Common myeloid progenitor, CD34-positive (primary cell): ENCODE measurements at regions not wholly inside any gene's neighbourhood (a gene's known extent, or its start where the extent isn't known, plus 50 kb on each side); places are given as distances from the start of the nearest gene placed in this dataset.

Experiments used
- CTCF ChIA-PET: fragments of 350-600 bp; sonication (Branson Sonifier 250); formaldehyde crosslinking; loops from one replicate; lab custom pipeline; 2021; ENCODE audit warnings: antibody characterized with exemption; lab: Charles Lee
- POLR2A ChIA-PET: fragments of 350-600 bp; sonication (Branson Sonifier 250); formaldehyde crosslinking; loops from one replicate; lab custom pipeline; 2021; ENCODE audit warnings: antibody characterized with exemption; lab: Charles Lee
- DNase-seq, 3 donors: peaks; one replicate each; pipeline versions ENCODE4 v3.0.0 to v3.0.0-alpha.2; 2013
- H3K27ac ChIP-seq, 2 experiments: 1 replicate in 1 of 2; 2 replicates in 1 of 2; pipeline ENCODE4 v1.7.0; 2013; ENCODE audit warnings: inconsistent platforms in 2 of 2, low read length in 2 of 2, mild to moderate bottlenecking in 2 of 2, low read depth in 1 of 2, moderate library complexity in 1 of 2; ENCODE audit not compliant: severe bottlenecking in 2 of 2, insufficient read depth in 1 of 2, poor library complexity in 1 of 2
- H3K27me3 ChIP-seq, 5 experiments: replicated peaks in 2 of 5; 1 replicate in 3 of 5; 2 replicates in 2 of 5; pipeline versions ENCODE4 v1.6.1 to v1.7.0; 2013; ENCODE audit warnings: low read length in 4 of 5, mild to moderate bottlenecking in 2 of 5, moderate library complexity in 2 of 5, inconsistent platforms in 1 of 5; ENCODE audit not compliant: insufficient read depth in 5 of 5, control insufficient read depth in 4 of 5
- H3K36me3 ChIP-seq, 4 experiments: 1 replicate in 2 of 4; 2 replicates in 2 of 4; pipeline versions ENCODE4 v1.6.1 to v1.7.0; 2013; ENCODE audit warnings: low read length in 3 of 4, control low read depth in 1 of 4, mild to moderate bottlenecking in 1 of 4; ENCODE audit not compliant: control insufficient read depth in 4 of 4, insufficient read depth in 4 of 4
- H3K4me1 ChIP-seq, 4 experiments: 1 replicate in 3 of 4; 2 replicates in 1 of 4; pipeline versions ENCODE4 v1.6.1 to v1.7.1; 2013; ENCODE audit warnings: low read length in 3 of 4, mild to moderate bottlenecking in 3 of 4, control low read depth in 1 of 4, inconsistent platforms in 1 of 4, moderate library complexity in 1 of 4; ENCODE audit not compliant: control insufficient read depth in 4 of 4, insufficient read depth in 4 of 4; ENCODE audit errors: control extremely low read depth in 1 of 4
- H3K4me3 ChIP-seq, 7 experiments: 1 replicate in 4 of 7; 2 replicates in 3 of 7; pipeline versions ENCODE4 v1.5.1 to v1.7.0; 2013; ENCODE audit warnings: mild to moderate bottlenecking in 7 of 7, low read length in 6 of 7, moderate library complexity in 6 of 7, inconsistent platforms in 2 of 7, low read depth in 2 of 7, control low read depth in 1 of 7; ENCODE audit not compliant: insufficient read depth in 4 of 7, control insufficient read depth in 1 of 7; ENCODE audit errors: extremely low read depth in 1 of 7
- H3K9me3 ChIP-seq, 5 experiments: 1 replicate in 4 of 5; 2 replicates in 1 of 5; pipeline versions ENCODE4 v1.6.1 to v1.7.1; 2013; ENCODE audit warnings: low read length in 4 of 5, mild to moderate bottlenecking in 2 of 5, inconsistent platforms in 1 of 5, low read depth in 1 of 5, moderate library complexity in 1 of 5; ENCODE audit not compliant: control insufficient read depth in 4 of 5, insufficient read depth in 2 of 5; ENCODE audit errors: control extremely low read depth in 1 of 5
- WGBS: methylation state at CpG from one replicate; pipeline ENCODE4 v1.1.5; 2013; ENCODE audit not compliant: insufficient coverage; 5-methylcytosine and 5-hydroxymethylcytosine counted together

DNA sequence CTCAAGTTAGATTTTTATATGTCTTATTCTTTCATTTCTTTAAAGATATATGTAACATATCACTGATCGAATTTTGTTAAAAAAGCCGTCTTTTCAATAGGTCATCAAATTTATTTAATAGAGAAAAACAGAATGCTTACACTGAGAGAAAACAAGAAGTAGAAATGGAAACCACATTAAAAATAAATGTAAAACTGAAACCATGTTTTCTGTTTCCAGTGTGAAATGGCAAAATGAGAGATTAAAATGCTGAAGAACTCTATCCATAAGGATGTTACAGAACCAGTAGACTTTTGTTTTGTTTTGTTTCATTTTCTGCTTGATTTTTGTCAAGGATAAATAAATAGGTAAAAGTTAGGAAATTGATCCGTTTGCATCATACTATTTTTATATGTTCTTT, 210.1 kb downstream of the PRDM9 start:
- WGBS, result no CpG with 5 or more reads among the region's 3 CpGs
- no peaks in the 10 kb centered on the region for H3K27me3 ChIP-seq

DNA sequence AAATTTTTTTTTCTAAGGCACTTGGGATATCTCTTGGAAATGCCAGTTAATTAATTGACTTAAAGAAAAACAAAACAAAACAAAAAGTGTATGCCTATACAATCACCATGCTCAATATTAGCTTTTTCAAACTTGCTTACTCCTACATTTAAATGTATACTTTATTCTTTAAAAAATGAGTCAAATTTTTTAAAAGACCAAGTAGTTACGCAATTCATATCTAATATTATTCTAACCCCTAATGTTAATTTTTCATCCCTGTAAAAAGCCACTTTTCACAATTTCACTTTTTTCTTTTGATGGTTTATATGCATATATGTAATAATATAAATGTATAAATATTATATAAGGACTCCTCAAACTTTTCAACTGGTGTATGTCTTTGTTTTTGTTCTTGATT, 211.2 kb downstream of the PRDM9 start:
- ChIA-PET POLR2A (no interaction called here), CTCF (no interaction called here)
- Histone ChIP-seq H3K36me3 (no peaks in the 10 kb centered on the region), H3K4me3 (no peak overlapping the region), H3K27me3 (no peaks in the 10 kb centered on the region), H3K27ac (no peak overlapping the region), H3K9me3 (no peaks in the 10 kb centered on the region), H3K4me1 (peaks cover 2 to 15% (median 5%) of the 10 kb centered on the region in 4 experiments)
- WGBS, result no CpG with 5 or more reads among the region's 1 CpG
- DNase-seq, result no peak

More for the DNA sequence above, 210.1 kb downstream of the PRDM9 start:
- ChIA-PET CTCF (no interaction called here), POLR2A (no interaction called here)
- DNase-seq, result peak in 2 of 3 donors; percentile 26 to 40
- H3K4me1 ChIP-seq, result peaks cover 2 to 15% (median 5%) of the 10 kb centered on the region in 4 experiments
- H3K36me3 ChIP-seq, result no peaks in the 10 kb centered on the region
- H3K9me3 ChIP-seq, result no peaks in the 10 kb centered on the region
- H3K27ac ChIP-seq, result peak overlapping the region; percentile 20 to 46
- peak overlapping the region in 2 of 7 experiments; percentile 8 to 45 for H3K4me3 ChIP-seq

DNA sequence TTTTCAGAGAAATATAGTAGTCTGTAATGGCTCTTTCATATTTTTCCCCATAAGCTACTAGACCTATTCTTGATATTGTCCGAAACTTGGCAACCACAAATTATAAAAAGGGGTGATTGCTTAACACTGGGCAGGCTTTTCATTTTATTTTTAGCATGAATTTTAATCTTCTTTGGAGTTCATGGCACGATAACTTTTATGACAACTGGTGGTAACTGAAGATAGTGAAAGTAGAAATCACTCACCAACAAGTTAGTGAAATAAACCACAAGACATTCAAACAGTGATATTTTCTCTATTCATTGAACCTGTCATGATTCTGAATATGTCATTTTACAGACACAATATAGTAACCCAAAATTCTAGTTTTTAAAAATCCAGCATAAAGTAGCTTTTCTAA, 213.9 kb downstream of the PRDM9 start:
- Histone ChIP-seq H3K27me3 (no peaks in the 10 kb centered on the region), H3K27ac (no peak overlapping the region), H3K36me3 (no peaks in the 10 kb centered on the region), H3K4me1 (peaks cover 2 to 15% (median 5%) of the 10 kb centered on the region in 4 experiments), H3K9me3 (no peaks in the 10 kb centered on the region), H3K4me3 (peak overlapping the region in 3 of 7 experiments; percentile 7 to 72 (median 35))
- POLR2A ChIA-PET, result no interaction called here
- CTCF ChIA-PET, result no interaction called here
- peak in 2 of 3 donors; percentile 22 to 45 for DNase-seq
- no CpG with 5 or more reads among the region's 2 CpGs for WGBS

DNA sequence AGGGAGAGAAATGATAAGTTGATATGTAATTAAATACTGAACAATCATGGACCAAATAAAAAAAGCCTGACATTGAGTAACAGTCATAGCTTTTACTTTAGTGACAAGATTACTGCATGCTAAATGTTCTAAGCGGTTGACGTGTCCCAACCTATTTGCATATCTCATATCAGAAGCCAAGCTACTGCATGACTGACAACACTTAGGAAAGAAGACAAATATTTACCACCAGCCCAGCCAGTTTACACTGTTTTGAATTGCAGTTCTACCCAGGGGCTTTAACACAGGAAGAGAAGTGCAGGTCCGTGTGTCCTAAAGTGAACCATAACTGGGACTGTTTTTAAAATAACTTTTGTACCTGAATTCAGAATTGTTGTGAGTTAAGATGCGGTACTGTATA, 219.9 kb downstream of the PRDM9 start:
- ChIA-PET POLR2A (no interaction called here), CTCF (no interaction called here)
- 79% methylated on average over 3 of the region's 4 CpGs for WGBS
- H3K4me3 ChIP-seq, result no peak overlapping the region
- H3K27ac ChIP-seq, result no peak overlapping the region
- no peaks in the 10 kb centered on the region for H3K27me3 ChIP-seq
- no peaks in the 10 kb centered on the region for H3K36me3 ChIP-seq
- no peaks in the 10 kb centered on the region for H3K9me3 ChIP-seq
- no peaks in the 10 kb centered on the region for H3K4me1 ChIP-seq
- DNase-seq, result no peak

DNA sequence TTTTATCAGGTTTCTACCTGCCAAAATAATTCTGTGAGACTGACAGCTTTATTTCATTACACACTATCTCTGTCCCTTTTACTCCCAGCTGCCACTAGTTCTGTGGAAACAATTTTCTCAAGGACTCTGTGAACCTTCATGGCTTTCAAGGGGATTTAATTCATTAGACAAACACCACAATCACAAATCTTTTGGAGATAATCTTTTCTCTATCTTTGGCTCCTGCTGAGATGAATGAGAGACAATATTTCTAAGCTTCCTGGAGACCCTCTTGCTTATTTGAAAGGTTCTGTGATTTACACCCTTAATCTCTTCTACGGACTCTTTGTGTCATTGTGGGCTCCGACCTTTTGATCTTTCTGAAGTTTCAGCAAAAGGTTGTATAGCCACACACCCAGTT, 222.6 kb downstream of the PRDM9 start:
- Histone ChIP-seq H3K4me3 (no peak overlapping the region), H3K4me1 (no peaks in the 10 kb centered on the region), H3K27ac (no peak overlapping the region), H3K36me3 (no peaks in the 10 kb centered on the region), H3K27me3 (no peaks in the 10 kb centered on the region), H3K9me3 (no peaks in the 10 kb centered on the region)
- POLR2A ChIA-PET, result no interaction called here
- WGBS, result 84% methylated on average over 2 of the region's 2 CpGs
- CTCF ChIA-PET, result no interaction called here
- DNase-seq, result no peak

DNA sequence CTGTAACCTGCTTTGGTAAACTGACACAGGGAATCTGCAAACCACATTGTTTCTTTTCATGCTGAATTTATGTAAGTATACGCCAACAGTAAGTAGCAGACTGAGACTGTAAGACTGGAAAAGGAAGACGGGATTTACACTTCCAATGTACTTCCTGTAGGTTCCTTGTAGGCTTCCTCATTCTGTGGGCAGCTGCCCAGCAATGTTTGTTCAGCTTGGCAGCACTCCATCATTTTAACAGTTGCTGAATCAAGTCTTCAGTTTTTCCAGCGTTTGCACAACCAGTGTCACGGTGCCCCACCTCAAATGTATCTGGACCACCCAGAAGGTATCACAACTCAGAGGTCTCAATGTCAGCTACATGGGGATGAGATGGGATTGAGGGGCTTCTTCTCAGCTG, 232.6 kb downstream of the PRDM9 start:
- CTCF ChIA-PET, result no interaction called here
- 24% methylated on average over 4 of the region's 4 CpGs for WGBS

DNA sequence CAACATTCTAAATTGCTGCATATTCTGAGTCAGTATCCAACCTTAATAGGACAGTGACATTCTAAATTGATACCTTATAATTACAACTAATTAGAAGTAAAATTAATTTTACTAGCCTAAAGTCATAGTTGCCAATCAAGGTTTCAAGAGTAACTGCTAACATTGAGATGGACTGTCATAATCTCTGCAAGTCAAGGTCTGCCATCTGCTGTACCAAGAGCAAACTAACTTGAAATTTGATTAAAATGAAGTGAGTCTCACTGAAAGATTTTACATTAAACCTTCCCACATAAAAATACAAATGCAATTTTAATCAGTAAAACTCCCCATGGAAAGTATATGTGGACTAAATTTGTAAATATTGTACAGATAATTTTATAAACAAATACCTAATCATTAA, 235.3 kb downstream of the PRDM9 start:
- Histone ChIP-seq H3K4me1 (no peaks in the 10 kb centered on the region), H3K27me3 (no peaks in the 10 kb centered on the region), H3K4me3 (no peak overlapping the region), H3K36me3 (no peaks in the 10 kb centered on the region), H3K27ac (no peak overlapping the region), H3K9me3 (no peaks in the 10 kb centered on the region)
- DNase-seq, result peak; percentile 3 to 11 (median 6)
- ChIA-PET POLR2A (no interaction called here), CTCF (no interaction called here)

More for the DNA sequence above, 232.6 kb downstream of the PRDM9 start:
- Histone ChIP-seq H3K9me3 (no peaks in the 10 kb centered on the region), H3K36me3 (no peaks in the 10 kb centered on the region), H3K27ac (no peak overlapping the region), H3K4me3 (no peak overlapping the region), H3K4me1 (no peaks in the 10 kb centered on the region), H3K27me3 (no peaks in the 10 kb centered on the region)
- peak in 1 of 3 donors; percentile 3 for DNase-seq
- POLR2A ChIA-PET, result no interaction called here
